ENCODE measurements at regions not wholly inside any gene's neighbourhood (a gene's known extent, or its start where the extent isn't known, plus 50 kb on each side); places are given as distances from the start of the nearest gene placed in this dataset.

GRCh38 chr4:121464854-121465253 lies 84.0 kb upstream of the QRFPR start:
- peak; percentile 17 for ATAC-seq (ENCODE audit: insufficient read depth, low FRiP score)
- H3K4me1 ChIP-seq (ENCODE audit: control insufficient read depth in 5 of 5, insufficient read depth in 5 of 5, low read length in 5 of 5): peaks cover 0 to 2% (median 0%) of the 10 kb centered on the region in 5 donors
- no peaks in the 10 kb centered on the region for H3K27me3 ChIP-seq (ENCODE audit: control insufficient read depth in 3 of 3, insufficient read depth in 3 of 3, low read length in 2 of 3)
- TF ChIP-seq CTCF (IDR thresholded peaks at IDR 0.05; ENCODE audit: control extremely low read depth, extremely low read depth): no peak
- no peak for DNase-seq
- no peak overlapping the region for H3K9ac ChIP-seq (ENCODE audit: insufficient read depth in 1 of 2, low read length in 2 of 2)
- H3K27ac ChIP-seq (ENCODE audit: low read depth in 1 of 2, low read length in 1 of 2): no peak overlapping the region
- WGBS, 2 donors: 48 to 57% methylated on average over 2 of the region's 2 CpGs
- no peaks in the 10 kb centered on the region for H3K36me3 ChIP-seq (ENCODE audit: control insufficient read depth in 4 of 4, insufficient read depth in 4 of 4, low read length in 4 of 4)
- H3K4me3 ChIP-seq: no peak overlapping the region
- peaks cover 0 to 3% (median under 1%) of the 10 kb centered on the region in 4 donors for H3K9me3 ChIP-seq (ENCODE audit: control insufficient read depth in 4 of 4, insufficient read depth in 3 of 4, low read length in 3 of 4)

- DNase-seq (peak; percentile 53 to 83 (median 77)), ATAC-seq (ENCODE audit: insufficient read depth, low FRiP score) (peak; percentile 75)
These were observed 81.9 kb upstream of the QRFPR start for GRCh38 chr4:121462660-121463261.

DNA sequence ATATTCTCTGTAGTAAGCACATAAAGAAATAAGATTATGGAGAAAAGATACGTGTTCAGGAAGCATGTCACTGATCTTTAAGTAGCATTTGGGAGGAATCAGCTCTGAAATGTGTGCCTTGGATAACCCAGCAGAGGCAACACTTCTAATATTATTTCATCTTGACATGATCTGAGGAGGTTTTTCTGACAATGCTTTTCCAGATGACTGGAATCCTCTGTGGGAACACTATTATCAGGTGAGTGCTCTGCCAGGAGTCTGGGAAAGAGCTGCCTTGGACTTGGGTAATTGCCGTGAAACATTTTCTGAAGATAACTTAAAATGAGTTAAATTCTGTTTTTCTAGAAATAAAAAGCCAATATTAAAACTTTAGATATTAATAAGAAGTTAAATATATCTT lies 78.2 kb upstream of the QRFPR start:
- ATAC-seq (ENCODE audit: insufficient read depth, low FRiP score) (no peak), DNase-seq (no peak)
- H3K36me3 ChIP-seq (ENCODE audit: control insufficient read depth in 4 of 4, insufficient read depth in 4 of 4, low read length in 4 of 4): no peaks in the 10 kb centered on the region
- H3K4me3 ChIP-seq: no peak overlapping the region
- peaks cover 0 to 2% (median 0%) of the 10 kb centered on the region in 5 donors for H3K4me1 ChIP-seq (ENCODE audit: control insufficient read depth in 5 of 5, insufficient read depth in 5 of 5, low read length in 5 of 5)
- H3K27ac ChIP-seq (ENCODE audit: low read depth in 1 of 2, low read length in 1 of 2): no peak overlapping the region
- H3K9me3 ChIP-seq (ENCODE audit: control insufficient read depth in 4 of 4, insufficient read depth in 3 of 4, low read length in 3 of 4): no peaks in the 10 kb centered on the region
- H3K27me3 ChIP-seq (ENCODE audit: control insufficient read depth in 3 of 3, insufficient read depth in 3 of 3, low read length in 2 of 3): no peaks in the 10 kb centered on the region
- no peak for TF ChIP-seq CTCF (IDR thresholded peaks at IDR 0.05; ENCODE audit: control extremely low read depth, extremely low read depth)
- no peak overlapping the region for H3K9ac ChIP-seq (ENCODE audit: insufficient read depth in 1 of 2, low read length in 2 of 2)
- WGBS, 2 donors: 82 to 85% methylated on average over 2 of the region's 2 CpGs

More at GRCh38 chr4:121462660-121463261, 81.9 kb upstream of the QRFPR start:
- Histone ChIP-seq H3K27me3 (ENCODE audit: control insufficient read depth in 3 of 3, insufficient read depth in 3 of 3, low read length in 2 of 3) (no peaks in the 10 kb centered on the region), H3K4me3 (no peak overlapping the region), H3K4me1 (ENCODE audit: control insufficient read depth in 5 of 5, insufficient read depth in 5 of 5, low read length in 5 of 5) (peaks cover 0 to 2% (median 0%) of the 10 kb centered on the region in 5 donors), H3K36me3 (ENCODE audit: control insufficient read depth in 4 of 4, insufficient read depth in 4 of 4, low read length in 4 of 4) (no peaks in the 10 kb centered on the region), H3K9me3 (ENCODE audit: control insufficient read depth in 4 of 4, insufficient read depth in 3 of 4, low read length in 3 of 4) (peaks cover 0 to 3% (median under 1%) of the 10 kb centered on the region in 4 donors), H3K27ac (ENCODE audit: low read depth in 1 of 2, low read length in 1 of 2) (no peak overlapping the region), H3K9ac (ENCODE audit: insufficient read depth in 1 of 2, low read length in 2 of 2) (no peak overlapping the region)
- TF ChIP-seq CTCF (IDR thresholded peaks at IDR 0.05; ENCODE audit: control extremely low read depth, extremely low read depth): peak; percentile 42
- WGBS, 2 donors: 53 to 58% methylated on average over 5 of the region's 5 CpGs

All from lung (tissue), 11 donors.